NCI-H2029 (cell line): ENCODE measurements at regions not wholly inside any gene's neighbourhood (a gene's known extent, or its start where the extent isn't known, plus 50 kb on each side); places are given as distances from the start of the nearest gene placed in this dataset.

Experiments
- DNase-seq: peaks from one replicate; lab custom pipeline; 2025; lab: John Stamatoyannopoulos, UW

DNA sequence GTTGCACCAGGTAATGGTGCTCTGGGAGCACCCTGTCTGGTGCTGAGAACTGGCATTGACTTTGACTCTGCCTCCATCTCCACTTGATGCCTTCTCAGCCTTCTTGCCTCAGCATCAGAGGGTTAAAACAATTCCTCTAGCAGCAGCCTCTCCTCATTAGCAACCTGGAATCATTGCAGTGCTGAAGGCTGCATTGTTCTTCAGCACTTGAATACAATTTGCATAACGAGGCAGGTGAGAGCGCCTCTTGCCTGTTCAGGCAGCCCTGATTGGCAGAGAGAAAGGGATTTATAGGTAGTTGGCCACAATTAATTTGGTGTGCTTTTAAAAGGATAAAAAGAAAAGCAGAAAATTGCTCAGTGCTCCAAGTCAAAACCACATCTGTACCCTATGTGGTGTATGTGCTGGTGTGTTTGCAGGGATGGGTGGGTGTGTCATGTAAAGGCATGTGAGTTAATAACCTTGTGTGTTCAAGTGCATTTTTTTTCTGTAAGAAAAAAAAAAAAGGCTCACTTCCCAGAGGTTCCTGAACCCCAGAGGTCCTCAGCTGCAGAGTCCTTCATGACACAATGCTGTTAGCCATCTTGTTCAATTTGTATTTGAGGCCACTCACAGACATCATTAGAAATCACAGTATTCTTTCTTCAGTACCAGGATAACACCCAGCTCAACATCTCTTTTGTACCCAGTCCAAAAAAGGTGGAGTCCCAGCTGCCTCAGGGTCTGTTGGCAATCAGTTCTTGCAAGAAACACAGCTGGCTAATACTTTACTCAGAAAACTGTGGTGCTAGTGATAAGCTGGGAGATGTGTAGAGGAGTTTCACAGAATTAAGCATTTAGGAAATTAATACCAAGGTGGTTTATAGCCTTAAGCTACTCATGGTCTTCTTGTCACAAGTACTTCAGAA is 385.6 kb downstream of the GRIN2B start:
- DNase-seq = no peak

DNA sequence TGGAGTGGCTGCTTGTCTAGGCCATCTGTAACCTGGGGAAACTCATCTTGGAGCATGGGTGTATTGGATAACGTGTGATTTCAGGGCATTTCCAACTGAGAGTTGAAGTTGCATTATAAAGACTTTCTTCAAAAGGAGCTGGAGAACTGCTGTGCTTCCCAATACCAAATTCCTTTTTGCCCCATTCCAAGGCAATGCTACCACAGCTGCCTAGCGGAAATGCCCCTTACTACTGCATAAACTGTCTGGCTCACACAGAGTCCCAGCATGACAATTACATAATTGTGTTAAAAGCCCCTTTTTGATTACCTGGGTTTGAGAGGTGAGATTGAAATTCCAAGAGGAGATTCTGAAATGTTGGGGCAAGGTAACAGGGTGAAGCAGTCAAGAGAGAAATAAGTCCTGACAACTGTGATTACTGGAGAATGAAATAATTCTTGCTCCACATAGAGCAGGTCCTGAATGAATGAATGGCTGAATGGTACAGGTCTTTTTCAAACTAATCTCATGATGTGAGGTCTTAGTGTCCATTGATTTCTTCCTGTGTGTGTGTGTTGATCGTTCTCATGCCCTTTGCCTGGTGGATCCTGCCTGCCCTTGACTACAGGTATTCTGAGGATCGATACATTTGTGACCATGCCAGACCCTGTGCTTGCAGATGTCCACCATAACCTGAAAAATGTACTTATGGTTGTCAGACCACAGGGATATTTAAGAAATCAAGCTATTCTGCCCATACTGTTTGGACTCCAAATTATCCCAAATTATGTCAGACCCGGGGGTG is 386.5 kb downstream of the GRIN2B start:
- no peak for DNase-seq

DNA sequence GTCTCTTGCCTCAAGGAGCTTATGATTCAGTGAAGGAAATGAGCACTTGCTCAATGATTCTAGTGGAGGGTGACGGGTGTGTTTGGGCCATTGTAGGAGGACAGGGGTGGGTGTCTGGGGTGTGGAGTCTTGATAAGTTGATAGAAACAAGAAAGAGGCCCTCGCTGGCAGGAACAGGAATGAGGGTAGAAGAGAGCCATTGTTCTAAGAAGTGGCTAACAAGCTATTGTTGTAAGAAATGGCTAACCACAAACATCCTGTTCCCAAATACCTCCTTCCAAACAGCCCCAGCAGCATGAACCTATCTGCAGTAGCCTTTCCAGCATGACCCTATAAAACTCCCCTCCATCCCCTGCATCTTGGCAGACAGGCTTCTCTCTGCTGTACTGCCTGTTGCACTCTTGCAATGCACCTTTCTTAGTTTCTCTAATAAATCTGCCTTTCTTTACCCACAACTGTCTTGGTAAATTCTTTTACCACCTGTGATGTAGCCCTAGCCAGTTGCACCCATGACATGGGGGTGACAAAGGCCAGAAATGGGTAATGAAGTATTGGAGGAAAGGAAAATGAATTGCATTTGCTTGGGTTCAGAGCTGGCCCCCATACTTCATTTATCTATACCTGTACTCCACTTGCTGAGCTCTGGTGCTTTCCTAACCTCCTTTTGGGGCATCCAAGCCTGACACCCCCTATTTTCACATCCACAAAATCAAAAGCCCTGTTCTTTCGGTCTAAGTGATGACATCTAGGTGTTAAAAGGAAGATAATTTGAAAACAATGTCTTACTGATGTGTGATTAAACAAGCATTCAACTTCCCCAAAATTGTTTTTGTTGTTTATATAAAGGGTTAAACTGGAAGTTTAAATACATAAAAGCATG is 389.1 kb downstream of the GRIN2B start:
- DNase-seq = no peak

DNA sequence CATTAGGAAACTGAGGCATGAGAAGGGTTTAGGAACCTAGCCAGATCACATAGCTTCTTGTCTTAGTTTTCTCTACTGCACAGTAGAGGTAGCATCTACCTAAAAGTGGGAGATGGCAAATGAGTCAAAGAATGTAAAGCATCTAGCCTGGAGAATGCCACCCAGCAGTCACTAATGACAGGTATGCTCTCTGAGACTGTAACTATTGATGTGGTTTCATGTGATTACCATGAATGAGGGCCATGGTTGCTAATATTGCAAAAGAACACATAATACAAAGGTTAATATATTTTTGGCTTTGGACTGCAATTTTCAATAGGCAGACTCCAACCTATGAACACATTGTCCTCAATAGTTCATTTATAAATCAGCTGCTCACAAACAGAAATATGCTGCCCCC is 389.9 kb downstream of the GRIN2B start:
- no peak for DNase-seq

DNA sequence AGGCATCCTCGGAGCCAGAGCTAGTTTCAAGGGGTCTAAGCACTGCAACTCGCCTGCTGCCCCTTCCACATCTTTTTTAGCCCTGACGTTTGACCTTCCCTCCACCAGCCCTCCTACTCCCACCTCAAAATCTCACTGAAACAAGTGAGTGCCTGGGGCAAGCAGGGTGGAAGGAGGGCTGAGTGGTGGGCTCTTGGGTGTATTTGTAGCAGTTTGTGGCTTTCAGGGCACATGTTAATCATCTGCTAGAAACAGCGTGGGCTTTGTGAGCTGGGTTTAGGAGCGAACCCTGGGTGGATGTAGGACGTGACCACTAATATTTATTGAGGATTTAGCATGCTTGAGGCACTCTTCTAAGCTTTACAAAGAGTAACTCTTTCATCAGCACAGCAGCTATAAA is 390.3 kb downstream of the GRIN2B start:
- no peak for DNase-seq

DNA sequence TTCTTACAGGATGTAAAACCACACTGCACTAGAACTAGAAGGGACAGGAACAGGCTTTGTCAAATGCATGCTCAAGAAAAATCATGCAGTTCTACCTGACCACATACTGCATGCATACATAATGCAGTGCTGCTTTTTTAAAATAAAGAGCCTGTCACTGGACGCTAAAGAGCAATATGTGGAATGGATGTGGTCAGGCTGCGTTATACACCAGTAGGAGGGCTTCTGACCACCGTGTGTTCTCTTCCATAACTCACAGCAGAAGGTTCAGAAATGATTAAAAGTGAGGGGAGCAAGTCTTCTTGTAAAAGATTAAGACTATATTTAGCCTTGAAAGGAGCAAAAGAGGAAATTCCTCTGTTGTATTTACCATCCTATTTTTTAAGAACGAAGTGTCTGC is 392.0 kb downstream of the EMP1 start:
- no peak for DNase-seq

DNA sequence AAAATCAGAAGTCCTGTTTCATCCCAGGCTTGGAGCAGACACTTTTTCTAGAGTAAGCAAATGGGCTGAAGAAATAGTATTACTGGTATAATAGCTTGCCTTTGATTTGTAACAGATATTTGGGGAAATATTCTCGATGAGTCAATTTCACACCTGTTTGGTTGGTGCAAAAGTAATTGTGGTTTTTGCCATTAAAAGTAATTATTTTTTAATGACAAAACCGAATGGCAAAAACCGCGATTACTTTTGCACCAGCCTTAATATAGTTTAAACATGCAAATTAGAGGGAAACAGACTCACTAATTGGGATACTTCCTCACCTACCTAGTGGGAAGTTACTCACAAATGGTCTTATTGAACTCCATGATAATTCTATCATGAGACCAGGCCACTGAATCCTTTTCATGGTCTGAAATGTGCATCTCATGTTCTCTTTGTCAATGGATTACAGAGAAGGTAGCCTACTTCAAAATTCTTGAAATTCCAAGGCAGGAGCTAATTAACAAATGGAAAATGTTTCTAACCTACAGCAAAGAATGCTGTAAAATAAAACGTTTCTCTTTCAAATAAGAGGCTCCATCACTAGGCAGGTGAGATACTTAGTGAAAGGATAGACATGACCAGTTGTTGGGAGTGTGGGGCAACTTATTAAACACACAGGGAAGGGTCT is 391.3 kb downstream of the EMP1 start:
- no peak for DNase-seq

DNA sequence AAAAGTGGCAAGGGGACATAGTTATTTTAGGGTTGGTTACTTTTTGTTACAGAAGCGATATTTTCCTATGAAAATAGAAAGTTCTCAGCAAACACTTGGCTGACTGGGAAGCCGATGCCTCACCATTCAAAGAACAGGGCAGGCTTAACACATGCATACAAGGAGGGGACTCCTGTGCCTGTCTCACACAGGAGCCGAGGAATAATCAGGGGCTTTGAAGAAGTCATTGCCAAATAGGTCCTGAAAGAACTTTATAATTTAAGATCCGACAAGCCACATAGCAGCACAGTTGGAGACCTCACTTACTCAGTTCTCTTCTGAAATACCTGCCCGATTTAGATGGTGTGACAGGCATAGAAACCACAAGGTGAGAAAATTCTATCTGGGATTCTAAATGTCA is 389.8 kb downstream of the EMP1 start:
- no peak for DNase-seq

DNA sequence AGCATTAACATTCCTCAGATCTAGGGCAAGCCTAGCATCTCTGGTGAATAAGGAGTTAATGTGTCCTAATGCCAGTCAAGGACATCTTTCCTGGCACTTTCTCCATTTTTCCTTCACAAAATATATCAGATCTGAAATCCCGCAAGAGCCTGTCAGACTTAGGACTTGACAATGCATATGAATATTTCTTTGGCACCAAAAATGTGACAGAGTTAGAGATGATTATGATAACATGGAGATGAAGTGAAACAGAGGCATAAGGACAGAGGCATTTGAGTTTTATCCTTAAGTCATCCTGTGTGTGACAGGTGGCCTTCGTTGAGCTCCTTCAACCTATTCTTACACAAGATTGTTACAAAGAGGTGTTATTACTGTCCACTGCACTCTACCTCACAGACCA is 388.0 kb downstream of the EMP1 start:
- DNase-seq = no peak

DNA sequence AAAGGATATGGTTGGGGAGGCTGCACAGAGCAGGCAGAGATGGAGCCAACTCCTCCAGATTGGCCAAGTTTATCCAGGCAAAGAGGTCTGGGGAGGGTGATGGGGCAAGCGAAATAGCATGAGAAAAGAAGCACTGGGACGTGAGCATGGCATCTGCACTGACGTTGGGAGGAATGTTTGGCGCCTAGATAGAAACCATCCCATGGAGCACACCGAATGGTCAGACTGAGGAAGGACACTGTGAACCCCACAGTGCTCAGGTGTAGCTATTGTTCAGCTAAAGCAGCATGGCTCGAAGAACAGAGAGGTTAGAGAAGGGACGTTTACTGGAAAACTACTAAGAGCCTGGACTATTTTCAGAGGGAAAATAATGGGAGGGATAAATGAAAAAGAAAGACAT is 387.1 kb downstream of the EMP1 start:
- DNase-seq = no peak

DNA sequence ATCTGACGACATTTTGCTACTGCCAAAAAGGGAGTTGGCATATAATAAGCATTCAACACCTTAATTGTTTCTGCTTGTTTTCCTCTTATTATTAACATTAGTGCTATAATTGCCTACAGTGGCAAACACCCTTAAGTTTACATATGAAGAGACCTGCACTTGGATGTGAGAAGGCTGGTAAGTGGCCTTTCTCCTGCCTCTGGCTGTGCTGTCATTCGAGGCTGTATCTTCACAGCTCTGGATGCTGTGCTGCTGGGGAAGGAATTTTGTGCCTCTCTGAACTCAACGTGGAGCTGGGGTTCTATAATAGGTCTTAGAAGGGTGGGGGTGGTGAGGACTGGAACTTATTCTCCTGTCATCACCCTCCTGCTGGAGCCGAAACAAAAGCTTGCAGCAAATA is 385.9 kb downstream of the EMP1 start:
- DNase-seq = no peak

DNA sequence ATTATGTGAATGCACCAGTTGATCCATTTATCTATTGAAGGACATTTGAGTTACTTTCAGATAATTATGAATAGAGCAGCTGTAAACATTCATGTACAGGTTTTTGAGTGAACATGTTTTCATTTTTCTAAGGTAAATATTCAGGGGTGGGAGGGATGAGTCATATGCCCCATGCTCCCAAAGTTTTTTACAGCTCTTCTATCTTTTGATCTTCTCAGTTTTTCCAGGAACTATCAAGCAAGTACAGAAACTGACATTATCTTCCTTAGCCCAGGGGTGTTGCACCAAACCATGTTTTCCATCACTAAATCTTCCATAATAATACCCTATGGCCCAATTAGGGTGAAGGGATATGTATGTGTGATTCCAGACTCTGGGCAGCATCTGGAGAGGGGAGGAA is 384.5 kb downstream of the EMP1 start:
- DNase-seq = no peak

DNA sequence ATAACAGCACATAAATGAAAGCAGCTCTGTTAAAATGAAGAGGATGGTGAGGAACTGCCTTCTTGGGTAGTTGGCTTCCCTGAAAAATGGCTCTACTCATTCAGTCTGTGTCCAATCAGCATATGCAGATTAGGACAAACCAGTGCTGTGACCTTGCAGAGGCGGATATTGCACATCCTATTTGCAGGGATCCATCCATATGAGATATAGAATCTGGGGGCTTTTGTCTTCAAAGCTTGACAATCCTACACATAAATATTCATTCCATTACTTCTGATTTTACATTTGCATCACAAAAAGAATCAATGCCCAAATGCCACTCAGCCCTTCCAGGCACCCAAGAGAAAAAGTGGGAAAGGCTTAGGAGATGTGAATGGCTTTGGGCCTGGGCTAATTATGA is 383.7 kb downstream of the EMP1 start:
- no peak for DNase-seq

DNA sequence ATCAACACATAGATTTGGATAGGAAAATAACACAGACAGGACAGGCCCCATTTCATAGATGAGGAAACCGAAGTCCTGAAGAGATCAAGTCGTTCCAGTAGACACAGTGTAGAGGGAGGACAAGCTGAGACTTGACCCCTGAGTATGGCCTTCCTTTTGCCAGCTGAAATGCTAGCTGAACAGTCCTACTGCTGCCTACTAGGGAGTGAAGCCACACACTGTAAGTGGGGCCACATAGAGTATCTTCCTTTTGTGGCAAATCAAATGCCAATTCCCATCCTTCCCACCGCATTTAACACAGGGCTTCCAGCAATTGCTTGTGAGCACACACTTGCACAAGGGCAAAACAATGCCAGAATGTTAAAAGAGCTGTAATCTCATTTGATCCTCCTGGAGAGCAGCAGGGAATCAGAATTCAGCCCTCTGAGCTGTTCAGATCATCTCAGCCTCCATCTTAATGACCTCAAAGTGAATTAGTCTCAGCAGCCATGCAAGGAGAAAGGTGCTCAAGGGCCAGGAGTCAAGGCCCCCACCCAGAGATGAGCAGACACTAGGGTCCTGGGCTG is 380.5 kb downstream of the EMP1 start:
- no peak for DNase-seq

DNA sequence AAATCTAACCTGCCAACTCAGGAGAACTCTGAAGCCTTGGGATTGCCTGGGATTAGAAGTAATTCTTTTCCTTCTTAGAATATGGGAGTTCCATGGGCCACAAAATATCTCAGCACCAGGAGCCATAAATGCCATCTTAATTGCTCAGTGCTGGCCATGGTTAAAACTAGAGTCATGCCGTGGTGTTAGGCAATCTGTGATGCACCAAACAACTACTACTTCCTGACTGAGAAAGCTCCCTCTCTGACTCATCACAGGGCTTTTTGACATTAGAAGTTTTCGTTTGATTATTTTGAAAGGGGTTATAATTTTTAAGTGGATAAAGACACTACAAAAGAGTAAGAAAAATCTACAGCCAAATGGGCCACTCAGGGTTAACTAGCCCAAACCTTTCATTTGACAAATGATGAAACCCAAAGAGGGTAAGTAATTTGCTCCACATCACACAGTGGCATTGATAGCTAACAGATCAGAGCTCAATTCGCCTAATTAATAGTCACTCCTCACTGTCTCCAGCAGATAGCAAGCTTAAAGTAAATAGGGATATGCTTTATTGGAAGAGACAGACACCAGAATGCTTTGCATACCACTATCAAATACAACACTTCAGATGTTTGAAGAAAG is 377.3 kb downstream of the EMP1 start:
- DNase-seq = no peak

DNA sequence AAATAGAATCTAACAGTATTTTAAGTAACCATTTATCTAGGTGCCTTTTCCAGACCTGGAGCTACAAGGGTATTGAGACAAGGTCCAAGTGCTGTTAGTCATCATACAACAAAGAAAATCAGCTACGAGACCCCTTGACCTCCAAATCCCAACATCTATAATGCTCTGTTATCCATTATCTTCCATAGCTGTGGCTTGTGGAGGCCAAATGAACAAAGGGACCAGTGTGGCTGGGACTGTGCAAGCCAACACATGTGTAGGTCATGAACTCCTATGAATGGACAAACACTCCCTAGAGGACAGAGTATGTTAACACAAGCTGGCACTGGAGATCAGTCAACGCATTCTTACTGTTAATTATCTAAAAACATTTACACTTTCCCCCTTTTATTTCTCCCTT is 374.5 kb downstream of the EMP1 start:
- DNase-seq = no peak

DNA sequence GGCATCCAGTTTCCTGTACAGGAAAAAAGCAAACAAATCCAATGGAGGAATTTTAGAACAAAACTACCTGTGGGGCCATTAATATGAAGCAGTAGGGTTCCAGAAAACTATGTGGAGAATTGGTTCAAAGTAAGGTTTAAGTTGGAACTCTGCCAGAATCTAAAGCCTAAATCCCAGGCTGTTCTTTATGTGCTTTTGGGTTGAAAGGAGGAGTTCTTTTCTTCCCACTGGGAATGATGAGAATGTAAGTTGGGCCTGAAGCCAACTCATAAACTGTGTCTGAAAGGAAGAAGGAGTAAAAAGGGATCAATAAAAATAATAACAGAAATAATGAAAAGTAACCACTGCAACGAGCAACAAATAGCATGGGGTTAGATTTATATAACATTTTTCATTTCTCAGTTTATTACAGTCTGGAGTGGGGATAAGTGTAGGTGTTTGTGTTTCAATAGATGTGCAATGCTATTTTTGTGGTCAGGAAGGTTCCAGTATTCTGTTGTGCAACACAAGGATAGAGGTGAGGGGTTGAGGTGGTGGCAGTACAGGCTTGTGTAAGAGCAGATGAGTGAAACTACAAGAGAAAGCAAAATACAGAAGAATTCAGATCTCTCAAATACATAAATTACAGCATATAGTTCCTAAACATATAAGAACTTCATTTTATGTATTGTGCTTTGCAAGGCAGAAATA is 373.6 kb downstream of the EMP1 start:
- DNase-seq = no peak

DNA sequence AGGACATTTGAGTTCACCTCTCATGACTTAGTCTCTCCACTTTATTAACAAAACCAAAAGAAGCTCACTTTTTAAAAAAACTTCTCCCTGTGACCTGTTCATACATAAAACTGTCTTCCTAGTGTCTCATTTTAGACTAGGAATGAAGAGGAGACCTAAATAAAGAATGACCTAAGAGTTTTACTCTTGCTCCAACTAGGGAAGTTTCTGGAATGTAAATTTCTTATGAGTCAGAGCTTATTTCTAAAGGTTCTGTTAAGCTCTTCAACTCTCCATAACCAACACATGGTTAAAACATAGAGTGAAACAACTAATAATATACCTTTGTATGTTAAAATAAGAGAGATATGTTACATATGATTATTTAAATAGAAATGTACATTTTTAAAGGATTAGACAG is 369.8 kb downstream of the EMP1 start:
- DNase-seq = no peak

DNA sequence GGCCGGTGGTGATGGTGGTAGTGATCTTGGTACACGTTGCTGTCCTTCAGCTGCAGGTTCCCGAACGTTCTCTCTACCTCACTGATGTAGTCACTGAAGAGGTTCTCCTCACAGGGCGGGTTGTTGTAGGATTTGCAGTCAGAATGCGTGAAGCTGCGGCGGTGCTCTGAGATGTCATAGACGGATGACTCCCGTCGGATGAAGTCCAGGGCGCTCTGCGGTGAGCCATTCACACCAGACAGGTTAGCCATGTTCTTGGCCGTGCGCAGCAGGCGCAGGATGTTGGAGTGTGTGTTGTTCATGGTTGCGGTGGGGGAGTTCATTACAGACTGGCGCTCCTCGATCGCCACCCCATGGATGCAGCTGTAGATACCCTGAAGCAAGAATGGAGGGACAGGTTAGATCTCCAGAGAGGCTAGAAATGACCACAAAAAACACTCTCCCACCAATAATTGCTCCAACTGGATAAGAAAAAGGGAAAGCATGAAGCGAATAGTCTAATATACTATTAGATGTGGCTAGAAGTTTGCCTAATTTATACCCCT is 367.8 kb downstream of the EMP1 start:
- DNase-seq = no peak

DNA sequence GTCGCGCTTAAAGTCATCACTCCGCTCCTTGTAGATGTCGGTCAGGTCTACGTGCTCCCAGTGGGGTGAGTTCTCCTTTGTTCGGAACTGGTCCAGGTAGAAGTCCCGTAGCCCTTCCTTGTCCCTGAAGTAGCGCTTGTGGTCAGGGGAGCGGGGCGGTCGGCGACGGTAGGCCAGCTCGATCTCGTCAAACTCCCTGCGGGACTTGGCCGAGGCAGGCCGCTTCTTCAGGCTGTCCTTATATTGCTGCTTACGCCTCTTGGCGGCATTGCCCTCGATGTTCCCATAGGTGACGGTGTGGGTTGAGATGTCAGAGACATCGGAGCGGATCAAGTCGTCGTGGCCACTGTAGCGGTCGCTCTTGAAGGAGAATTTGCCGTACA is 367.2 kb downstream of the EMP1 start:
- no peak for DNase-seq
